NCI-H774 (cell line): ENCODE measurements at regions not wholly inside any gene's neighbourhood (a gene's known extent, or its start where the extent isn't known, plus 50 kb on each side); places are given as distances from the start of the nearest gene placed in this dataset.
"Not testable (repeated sequence)": the region's sequence is repeated elsewhere in the genome, so short reads cannot be mapped to it uniquely, and the experiment has no call there.

ENCODE experiments used
- DNase-seq: peaks from one replicate; lab custom pipeline; 2025; lab: John Stamatoyannopoulos, UW

DNA sequence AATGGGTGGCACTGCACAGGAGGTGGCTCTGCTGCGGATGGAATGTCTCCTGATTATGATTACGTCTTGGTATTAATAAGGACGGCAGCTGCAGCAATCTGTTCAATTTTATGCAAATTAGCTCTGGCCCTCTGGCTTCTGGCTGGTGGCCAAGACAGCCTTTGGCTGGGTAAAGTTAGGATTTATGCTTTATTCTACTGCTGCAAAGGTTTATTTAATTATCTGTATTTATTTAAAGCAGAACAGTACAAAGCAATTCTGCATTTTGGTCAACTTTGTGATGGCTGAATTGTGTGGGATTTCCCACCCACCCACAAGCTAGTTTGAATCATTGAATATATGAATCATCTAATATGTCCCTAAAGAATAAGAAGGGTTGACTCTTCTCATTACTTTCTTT, 745.6 kb upstream of the FAM241A start:
- peak; percentile 4 for DNase-seq

DNA sequence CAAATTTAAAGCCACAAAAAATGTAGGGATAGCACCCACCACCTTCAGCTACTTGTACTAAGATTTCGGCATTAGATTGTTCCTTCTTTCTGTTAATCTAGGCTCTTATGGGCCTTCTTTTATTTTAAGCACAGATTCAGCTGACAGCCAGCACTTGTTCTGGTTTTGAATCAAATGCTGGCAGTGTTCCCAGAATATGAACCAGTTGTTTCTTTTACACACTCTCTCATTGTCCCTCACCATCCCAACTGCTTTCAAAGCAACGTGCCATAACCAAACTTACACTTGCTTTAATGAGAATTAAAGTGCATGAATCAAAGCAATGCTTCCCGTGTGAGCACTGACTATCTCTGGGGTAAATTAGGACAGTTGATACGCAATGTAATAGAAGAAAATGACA, 744.5 kb upstream of the FAM241A start:
- DNase-seq, result peak; percentile 18

DNA sequence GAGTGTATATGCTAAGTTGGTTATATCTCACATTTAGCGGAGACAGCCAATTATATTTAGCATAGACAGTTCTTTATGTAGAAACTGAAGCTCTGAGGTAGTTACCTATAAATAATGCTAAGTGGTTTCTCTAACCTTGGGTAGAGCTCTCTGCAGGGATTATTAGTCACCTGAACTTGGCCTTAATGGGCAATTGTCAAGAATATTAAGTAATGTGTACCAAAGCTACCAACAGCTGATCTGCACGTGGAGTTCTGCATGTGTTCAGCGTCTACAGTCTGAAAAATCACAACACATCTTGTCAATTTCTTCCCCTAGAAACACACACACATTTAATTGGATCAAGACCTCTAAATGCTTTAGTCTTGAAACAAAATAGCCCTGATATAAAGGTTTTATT, 740.6 kb upstream of the FAM241A start:
- no peak for DNase-seq

DNA sequence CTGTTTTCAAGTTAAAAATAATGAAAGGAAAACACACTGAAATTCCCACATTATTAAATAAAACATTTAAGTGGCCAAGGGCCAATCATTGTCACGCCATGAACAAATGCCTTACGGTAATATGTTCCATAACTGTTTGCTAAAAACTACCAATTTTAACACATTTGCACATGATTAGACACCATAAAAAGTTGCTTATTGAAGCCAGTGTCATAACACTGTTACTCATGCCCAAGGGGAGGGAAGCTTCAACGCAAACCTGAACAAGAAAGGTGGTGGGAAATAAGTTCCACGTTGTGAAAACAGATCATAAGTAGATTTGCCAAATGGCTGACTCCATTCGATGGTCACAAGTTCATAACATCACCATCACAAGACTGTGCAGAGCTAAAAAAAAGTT, 739.3 kb upstream of the FAM241A start:
- no peak for DNase-seq

DNA sequence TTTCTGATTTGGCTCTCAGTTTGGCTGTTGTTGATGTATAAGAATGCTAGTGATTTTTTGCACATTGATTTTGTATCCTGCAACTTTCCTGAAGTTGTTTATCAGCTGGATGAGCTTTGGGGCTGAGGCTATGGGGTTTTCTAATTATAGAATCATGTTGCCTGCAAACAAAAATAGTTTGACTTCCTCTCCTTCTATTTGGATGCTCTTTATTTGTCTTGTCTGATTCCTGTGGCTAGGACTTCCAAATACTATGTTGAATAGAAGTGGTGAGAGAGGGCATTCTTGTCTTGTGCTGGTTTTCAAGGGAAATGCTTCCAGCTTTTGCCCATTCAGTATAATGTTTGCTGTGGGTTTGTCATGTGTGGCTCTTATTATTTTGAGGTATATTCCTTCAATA, 734.7 kb upstream of the FAM241A start:
- DNase-seq, result no peak

DNA sequence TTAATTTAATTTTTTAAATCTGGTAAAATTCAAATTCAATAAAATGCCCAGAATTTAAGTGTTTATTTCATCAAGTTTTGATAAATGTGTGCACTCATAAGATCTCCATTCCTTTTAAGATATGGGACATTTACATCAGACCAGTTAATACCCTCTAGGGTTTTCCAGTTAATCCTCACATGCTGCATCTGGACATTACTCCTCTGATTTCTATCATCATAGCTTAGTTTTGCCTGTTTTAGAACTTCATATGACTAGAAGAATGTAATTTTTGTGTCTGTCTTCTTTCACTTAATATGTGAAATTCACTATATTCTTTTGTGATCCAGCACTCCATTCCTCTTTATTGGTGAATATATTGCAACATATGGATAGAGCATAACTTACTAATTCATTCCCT, 727.7 kb upstream of the FAM241A start:
- DNase-seq, result no peak

DNA sequence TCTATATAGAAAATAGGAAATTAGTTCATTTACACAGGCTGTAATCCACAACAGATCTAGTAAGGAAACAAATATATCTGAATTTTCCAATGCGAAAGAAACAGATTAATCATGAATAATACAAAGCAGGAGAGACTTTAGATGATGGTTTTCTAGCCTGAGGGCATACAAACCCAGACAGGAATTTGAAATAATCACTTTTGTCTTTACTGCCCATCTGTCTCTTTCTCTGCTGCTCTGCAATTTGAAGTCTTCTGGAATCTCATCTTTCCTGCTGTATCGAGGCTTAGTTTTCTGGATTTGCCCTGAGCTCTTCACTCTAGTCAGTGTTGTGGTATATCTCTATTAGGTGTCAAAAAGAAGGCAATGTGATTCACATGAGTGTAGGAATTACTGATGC, 711.8 kb upstream of the FAM241A start:
- DNase-seq, result no peak

DNA sequence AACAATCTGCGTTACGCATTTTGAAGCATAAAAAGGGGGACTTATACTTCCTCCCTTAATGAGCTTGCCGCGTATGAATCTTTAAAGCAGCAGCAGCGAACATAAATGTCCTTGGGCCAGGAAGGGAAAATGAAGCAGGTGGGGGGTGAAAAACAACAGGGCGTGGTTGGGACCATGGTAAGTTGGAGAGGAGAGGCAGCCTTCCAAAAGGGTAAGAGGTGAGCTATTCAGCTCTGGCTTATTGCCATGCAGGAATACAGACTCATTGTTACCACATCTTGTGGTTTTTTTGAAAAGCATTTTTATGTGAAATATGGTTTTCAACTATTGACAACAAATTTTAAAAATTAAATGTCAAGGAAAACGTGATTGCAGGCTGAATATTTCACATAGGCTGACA, 710.7 kb upstream of the FAM241A start:
- no peak for DNase-seq

DNA sequence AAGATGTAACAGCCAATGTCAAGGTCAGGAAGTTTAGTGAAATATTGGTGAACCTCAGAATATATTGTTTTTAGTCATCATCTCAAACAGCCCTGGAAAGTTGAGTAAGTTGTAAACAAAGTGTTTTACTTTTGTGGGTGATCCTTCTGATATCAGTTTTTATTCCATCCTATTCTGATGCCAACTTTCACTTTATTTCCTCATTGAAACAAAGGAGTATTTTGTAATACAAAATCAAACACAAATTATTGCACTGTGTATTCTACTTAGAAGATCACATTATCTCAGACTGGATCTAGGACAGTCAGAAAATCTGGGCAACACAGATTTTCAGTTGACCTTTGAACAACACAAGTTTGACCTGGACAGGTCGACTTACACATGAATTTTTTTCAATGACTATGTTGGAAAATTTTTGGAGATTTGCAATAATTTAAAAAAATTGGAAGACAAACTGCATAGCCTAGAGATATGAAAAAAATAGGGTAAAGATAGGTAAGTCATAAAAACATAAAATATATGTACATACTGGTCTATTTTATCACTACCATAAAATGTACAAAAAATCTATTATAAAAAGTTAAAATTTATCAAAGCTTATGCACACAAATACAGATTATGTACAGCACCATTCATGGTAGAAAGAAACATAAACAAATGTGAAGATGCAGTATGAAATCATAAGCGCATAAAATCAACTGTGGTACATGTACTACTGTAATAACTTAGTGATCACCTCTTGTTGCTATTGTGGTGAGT, 709.1 kb upstream of the FAM241A start:
- DNase-seq, result no peak

DNA sequence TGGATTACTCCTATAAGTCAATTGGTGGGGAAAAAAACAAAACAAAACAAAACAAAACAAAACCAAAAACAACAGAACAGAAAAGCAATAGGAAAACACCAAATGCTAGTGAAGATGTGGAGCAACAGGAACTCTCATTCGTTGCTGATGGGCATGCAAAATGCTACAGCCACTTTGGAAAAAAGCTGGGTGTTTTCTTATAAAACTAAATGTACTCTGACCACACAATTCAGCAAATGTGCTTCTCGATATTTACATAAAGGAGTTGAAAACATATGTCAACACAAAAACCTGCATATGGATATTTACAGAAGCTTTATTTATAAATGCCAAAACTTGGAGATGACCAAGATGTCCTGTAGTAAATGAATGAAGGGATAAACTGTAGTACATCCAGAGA, 703.6 kb upstream of the FAM241A start:
- DNase-seq, result no peak

DNA sequence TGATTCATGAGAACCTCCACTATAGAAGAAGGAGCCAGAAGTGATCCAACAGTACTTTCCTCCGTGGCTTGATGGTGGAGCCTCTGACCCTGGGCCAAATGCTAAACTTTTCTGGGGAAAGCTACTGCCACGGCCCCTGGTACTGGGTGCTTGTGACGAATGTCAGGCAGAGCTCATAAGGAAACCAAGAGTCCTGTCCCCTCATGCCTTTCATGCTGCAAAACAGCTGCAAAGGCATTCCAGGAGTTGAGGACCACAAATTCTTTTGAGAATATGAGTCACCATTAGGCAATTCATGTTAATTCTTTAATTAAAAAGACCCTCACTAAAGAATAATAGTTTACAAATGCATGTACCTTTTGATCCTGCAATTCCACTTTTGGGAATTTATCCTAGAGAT, 700.4 kb upstream of the FAM241A start:
- not testable (repeated sequence) for DNase-seq

DNA sequence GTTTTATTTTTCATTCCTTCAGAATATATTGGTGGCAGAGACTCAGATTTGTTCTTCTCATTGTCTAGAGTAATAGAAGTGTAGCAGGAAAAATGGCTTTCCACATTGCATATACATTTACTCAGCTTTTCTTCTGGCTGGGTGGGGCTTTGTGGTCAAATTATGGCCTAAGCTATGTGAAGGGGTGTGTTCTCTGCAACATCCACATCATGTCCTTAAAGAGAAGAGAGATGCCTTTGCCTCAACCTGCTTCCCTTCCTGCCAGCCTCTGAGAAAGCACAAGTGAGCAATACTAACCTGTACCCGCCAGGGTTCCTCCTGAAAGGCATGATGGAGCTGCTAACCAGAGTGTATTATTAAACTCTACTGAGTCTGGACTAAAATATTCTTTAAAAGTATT, 695.6 kb upstream of the FAM241A start:
- DNase-seq, result no peak

DNA sequence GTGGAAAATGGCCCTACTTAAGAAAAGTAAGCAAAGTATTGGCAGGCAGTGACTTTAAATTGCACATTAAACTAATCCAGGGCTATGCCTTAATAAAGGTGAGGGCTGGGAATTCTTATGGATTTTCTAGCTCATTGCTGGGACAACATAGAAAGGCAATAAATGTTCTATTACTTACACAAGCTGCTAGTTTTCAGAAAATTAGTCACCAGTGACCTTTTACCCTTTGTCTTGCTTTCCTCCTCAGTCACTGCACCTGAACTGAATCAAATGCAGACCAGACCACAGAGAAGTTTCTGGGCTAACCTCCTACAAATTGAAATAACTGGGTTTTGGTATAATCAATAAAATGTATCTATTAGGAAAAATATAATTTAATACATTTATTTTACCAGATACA, 694.4 kb upstream of the FAM241A start:
- DNase-seq, result no peak

DNA sequence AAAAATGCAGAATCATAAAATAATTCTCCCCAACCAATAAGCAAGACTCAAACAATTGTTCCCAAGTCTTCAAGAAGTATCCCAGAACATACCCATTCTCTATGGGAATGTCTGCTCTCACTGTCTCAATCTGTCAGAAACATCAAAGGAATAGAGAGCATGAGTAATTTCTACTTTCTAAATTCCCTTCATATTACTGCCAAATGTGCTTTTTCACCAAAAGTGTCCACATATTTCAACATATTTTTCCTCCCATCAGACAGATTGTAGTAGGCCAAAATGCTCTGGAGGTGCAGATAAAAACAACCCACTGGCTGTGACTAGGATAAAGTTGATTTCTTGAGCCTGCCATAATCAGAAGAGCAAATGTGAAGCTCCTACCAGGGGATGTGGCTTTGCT, 692.0 kb upstream of the FAM241A start:
- DNase-seq, result no peak

DNA sequence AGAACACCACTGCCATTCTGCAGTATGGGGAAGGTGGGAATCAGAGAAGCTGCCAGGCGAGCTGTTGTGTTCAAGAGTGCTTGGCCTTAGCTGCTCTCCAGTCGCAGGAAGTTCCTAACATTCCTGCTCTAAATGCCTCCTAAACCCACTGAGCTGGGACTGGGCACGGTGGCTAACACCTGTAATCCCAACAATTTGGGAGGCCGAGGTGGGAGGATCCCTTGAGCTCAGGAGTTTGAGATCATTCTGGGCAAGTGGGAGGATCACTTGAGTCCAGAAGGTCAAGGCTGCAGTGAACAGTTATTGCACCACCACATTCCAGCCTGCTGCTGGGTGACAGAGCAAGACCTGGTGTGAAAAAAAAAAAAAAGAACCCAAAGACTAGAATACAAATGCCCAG, 690.3 kb upstream of the FAM241A start:
- no peak for DNase-seq

DNA sequence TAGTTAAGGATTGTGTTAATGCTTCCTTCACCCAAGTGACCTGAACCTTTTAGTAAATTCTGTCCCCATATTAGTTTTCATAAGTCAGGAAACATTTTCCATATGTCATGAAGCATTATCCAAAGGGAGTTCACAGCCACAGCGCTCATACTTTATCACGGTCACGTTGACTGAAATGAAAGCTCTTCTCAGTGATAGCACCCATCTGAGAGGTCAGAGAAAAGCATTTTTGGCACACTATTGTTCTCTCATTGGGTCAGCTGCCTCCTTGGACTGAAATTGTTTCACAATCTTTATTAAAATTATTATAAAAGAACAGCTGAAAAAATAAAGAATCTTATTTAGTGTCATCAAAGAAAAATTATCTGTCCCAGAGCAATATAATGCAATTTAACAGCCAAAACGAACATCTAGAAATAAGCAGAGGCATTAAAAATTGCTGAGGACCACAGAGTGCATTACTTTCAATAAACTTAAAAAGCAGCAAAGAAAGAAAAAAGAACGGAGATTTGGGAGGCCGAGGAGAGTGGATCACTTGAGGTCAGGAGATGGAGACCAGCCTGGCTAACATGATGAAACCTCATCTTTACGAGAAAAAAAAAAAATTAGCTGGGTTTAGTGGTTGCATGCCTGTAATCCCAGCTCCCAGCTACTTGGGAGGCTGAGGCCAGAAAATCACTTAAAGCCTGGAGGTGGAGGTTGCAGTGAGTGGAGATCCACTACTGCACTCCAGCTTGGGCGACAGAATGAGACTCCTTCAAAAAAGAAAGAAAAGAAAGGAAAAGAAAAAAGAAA, 680.8 kb upstream of the FAM241A start:
- DNase-seq, result no peak

DNA sequence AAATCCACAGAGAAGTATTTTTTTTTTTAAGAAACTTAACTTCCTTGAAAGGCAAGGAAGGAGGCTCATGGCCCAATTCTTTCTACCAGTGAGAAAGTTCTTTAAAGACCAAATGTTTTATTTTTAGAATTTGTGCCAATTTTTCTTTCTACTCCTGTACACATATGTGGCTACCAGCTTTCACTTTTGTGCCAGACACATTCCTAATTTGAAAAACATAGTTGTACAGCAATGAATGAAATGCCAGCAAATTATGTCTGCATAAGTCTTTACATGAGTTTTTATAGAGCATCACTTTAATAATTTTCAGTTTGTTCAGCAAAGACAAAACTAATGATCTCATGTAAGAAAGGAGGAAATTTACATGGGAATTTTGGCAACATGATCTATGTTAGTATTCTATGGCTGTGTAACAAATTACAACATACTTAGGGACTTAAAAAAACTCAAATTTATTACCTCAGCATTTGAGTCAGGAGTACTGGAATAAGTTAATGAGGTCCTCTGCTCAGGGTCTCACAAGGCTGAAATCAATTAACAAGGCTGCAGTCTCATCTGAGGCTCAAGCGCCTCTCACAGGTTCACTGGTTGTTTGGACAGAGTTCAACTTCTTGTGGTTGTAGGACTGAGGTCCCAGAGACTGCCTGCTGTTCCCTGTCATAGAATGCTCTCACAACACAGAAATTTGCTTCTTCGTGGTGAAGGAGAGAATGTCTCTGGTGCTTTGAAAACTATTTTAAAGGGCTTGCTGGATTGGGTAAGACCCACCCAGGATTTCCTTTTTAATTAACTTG, 678.2 kb upstream of the FAM241A start:
- DNase-seq, result no peak

DNA sequence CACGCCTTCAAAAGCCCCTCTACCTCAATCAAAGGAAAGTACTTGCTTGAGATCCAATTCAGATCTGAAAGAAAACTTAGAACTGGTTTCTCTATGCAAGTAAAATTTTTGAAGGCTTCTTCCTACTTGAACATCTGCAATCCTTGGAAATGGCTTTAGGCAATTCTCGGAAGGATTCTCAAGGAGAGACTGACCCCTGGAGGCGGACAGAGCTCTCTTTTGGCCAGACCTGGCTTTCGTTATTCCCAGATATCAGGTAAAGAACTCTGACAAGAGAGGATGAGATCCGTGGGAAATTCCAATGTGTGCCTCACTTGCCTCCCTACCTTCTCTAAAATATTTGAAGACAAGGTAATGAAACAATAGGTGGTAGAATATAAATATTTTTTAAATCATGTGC, 670.3 kb upstream of the FAM241A start:
- no peak for DNase-seq

DNA sequence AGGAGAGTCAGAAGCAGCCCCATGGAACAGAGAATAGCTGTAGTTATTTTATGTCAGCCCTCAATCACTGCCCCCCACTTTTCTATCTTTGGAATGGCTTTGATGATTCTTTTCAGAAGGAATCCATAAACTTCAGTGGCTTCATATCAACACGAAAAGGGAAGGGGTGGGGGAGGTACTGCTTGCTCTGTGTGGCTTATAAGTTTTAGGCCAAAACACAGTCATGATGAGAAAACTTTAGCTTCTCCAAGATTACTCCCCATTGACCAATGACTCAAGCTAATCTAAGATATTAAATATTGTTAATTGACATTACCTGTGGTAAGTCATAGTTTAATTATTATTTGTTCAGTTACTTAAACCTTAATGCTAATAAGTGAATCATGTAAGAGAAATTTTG, 669.6 kb upstream of the FAM241A start:
- DNase-seq, result no peak

DNA sequence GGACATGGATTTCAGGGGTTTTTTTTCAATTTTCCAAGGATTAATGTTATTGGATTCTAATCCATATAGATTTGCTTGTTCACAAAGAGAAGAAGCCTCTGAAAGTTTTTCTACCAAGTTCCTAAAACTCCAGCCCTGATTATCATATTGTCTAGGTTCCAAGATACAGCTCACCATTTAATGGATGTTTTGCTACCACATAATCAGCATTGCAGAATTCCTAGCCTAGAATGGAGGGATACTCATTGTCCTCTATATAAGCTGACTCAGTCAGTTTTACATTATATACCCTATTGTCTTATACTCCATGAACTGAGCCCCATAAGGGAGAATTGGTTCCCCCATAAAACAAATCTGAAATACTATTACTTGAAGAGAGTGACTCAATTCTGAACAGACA, 664.7 kb upstream of the FAM241A start:
- no peak for DNase-seq

DNA sequence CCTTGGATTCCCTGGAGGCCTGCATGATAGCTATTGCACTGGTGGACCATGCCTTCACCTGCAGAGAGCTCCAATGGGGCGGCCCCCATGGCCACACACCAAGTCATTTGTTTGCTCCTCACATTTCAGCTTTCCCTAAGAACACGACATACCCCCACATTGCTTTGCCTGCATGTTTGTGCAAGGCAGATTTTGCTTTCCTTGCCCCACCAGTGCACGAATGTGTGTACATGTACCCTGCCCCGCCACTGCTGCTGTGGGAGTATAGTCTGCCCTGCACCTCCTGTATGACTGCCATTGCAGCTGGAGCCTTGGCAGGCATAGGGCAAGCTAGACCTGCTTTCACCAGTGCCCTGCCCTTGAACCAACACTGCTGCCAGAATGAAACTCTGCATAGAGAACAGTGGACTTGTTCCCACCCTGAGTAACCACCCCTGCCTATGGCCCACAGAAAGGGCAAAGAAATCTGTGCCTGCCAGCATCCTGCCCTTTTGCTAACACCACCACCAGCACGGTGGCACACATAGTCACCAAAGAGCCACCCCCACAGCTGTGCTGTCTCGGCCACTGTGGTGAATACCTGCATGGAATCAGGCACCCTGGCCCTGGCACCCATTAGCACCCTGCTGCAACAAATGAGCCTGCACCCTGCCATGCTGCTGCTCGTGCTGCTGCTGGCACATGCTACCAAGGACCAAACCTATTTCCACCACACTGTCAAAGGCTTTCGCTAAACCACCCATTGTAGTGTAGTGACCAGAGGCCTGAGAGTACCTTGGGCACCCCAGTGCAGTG, 661.7 kb upstream of the FAM241A start:
- no peak for DNase-seq

DNA sequence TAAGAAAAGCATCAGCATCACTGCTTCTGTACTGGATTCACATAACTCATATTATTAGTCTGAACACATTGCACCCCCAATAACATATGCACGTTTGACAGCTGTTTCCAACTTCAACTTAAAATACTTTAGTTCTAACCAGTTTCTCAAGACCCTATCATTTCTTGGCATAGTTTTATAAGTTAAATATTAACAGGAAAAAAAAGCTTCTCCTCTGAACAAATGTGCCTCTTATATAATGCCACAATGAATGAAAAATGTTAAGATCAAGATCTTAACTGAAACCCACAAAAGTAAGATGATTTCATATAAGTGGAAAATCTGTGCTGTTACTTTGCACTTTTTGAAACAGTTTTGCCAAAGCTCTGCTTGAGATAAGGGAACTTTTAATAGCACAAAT, 652.8 kb upstream of the FAM241A start:
- no peak for DNase-seq
